ENCODE measurements at regions not wholly inside any gene's neighbourhood (a gene's known extent, or its start where the extent isn't known, plus 50 kb on each side); places are given as distances from the start of the nearest gene placed in this dataset.

- no peak overlapping the region for H4K91ac ChIP-seq (ENCODE audit: insufficient read depth, low read depth, low read length)
- no peak overlapping the region for H2AK9ac ChIP-seq (replicated peaks; ENCODE audit: low read depth, low read length, poor library complexity)
- H3K27me3 ChIP-seq (ENCODE audit: control insufficient read depth, insufficient read depth, low read length) = no peaks in the 10 kb centered on the region
- no peak overlapping the region for H3K4me3 ChIP-seq (ENCODE audit: insufficient read depth, low read depth, low read length)
- H3K4me1 ChIP-seq (ENCODE audit: control insufficient read depth, insufficient read depth, low read length) = no peaks in the 10 kb centered on the region
- peak; percentile 28 for DNase-seq
- no peak overlapping the region for H2BK5ac ChIP-seq (ENCODE audit: low read depth, low read length, poor library complexity, severe bottlenecking)
- no peak overlapping the region for H2AFZ ChIP-seq (replicated peaks; ENCODE audit: low read length, poor library complexity)
- H3K9ac ChIP-seq (ENCODE audit: low read depth, low read length) = no peak overlapping the region
- H3K79me1 ChIP-seq (ENCODE audit: low read depth in 1 of 2, low read length in 2 of 2) = no peaks in the 10 kb centered on the region
- no peak overlapping the region for H3K14ac ChIP-seq (replicated peaks; ENCODE audit: low read depth, low read length)
- no peak overlapping the region for H2BK20ac ChIP-seq (ENCODE audit: low read depth, low read length)
- no peaks in the 10 kb centered on the region for H3K36me3 ChIP-seq (ENCODE audit: control insufficient read depth, insufficient read depth, low read length)
- dilution Hi-C loops (cut with HindIII; ENCODE audit: low sequenced_read_pairs, unreplicated experiment) = no loop called here
- H3K4me2 ChIP-seq (ENCODE audit: low read depth, low read length) = no peak overlapping the region
- no peak overlapping the region for H2BK15ac ChIP-seq (ENCODE audit: low read depth, low read length)
- H3K56ac ChIP-seq (ENCODE audit: extremely low read depth, insufficient read depth, low read length) = no peak overlapping the region
- no peak overlapping the region for H4K5ac ChIP-seq (ENCODE audit: low read depth, low read length)
- ChIA-PET CTCF (interaction anchor here (0.7 to 2.4 kb wide), 5 partner anchors 10 to 858 kb away, joined by 3 to 10 read pairs (median 4); no protein-coding TSS in a partner anchor), POLR2A (ENCODE audit: unreplicated experiment) (no interaction called here)
- no peak overlapping the region for H2AK5ac ChIP-seq (ENCODE audit: low read depth, low read length)
- no peak overlapping the region for H4K8ac ChIP-seq (ENCODE audit: low read depth in 2 of 2, low read length in 2 of 2)
- intact Hi-C loops (cut with micrococcal nuclease) = loop anchor here (2.0 to 10.0 kb wide), 6 partner anchors 131 to 1433 kb away; no protein-coding TSS in a partner anchor
- ATAC-seq (ENCODE audit: low read depth) = peak; percentile 37; the same call in 1 of the 2 replicates
- no peaks in the 10 kb centered on the region for H3K9me3 ChIP-seq (ENCODE audit: control insufficient read depth, insufficient read depth, low read length)
- H3K18ac ChIP-seq (ENCODE audit: low read depth, low read length) = no peak overlapping the region
- no peaks in the 10 kb centered on the region for H3K9me1 ChIP-seq (ENCODE audit: insufficient read depth, low read length)
- BruUV-seq (replicated peaks) = no TSS peak
- in situ Hi-C loops (cut with MboI; ENCODE audit: low sequenced_read_pairs) = no loop called here
- no peaks in the 10 kb centered on the region for H4K20me1 ChIP-seq (ENCODE audit: insufficient read depth, low read length)
- TF ChIP-seq SMC3 (IDR thresholded peaks at IDR 0.05; ENCODE audit: low read depth, low read length) (peak; percentile 44), RAD21 (IDR thresholded peaks at IDR 0.05; ENCODE audit: low read length) (peak; percentile 49), MAFK (IDR thresholded peaks at IDR 0.05; ENCODE audit: low read depth, low read length) (no peak)
- TF ChIP-seq, protein P1, sequence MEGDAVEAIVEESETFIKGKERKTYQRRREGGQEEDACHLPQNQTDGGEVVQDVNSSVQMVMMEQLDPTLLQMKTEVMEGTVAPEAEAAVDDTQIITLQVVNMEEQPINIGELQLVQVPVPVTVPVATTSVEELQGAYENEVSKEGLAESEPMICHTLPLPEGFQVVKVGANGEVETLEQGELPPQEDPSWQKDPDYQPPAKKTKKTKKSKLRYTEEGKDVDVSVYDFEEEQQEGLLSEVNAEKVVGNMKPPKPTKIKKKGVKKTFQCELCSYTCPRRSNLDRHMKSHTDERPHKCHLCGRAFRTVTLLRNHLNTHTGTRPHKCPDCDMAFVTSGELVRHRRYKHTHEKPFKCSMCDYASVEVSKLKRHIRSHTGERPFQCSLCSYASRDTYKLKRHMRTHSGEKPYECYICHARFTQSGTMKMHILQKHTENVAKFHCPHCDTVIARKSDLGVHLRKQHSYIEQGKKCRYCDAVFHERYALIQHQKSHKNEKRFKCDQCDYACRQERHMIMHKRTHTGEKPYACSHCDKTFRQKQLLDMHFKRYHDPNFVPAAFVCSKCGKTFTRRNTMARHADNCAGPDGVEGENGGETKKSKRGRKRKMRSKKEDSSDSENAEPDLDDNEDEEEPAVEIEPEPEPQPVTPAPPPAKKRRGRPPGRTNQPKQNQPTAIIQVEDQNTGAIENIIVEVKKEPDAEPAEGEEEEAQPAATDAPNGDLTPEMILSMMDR (conservative IDR thresholded peaks at IDR 0.05; ENCODE audit: low read depth, low read length) = peak; percentile 51
- no peak overlapping the region for H3K27ac ChIP-seq (ENCODE audit: insufficient read depth, low read length)
- no peak overlapping the region for H3K4ac ChIP-seq (ENCODE audit: low read depth, low read length)
- H3K23ac ChIP-seq (ENCODE audit: low read depth, low read length) = no peak overlapping the region
- no CpG with 5 or more reads among the region's 1 CpG for WGBS, 2 experiments (ENCODE audit: extremely low coverage in 2 of 2, insufficient read length in 1 of 2)
- H2BK120ac ChIP-seq (ENCODE audit: low read depth, low read length) = no peak overlapping the region
Measured at GRCh38 chr3:148077318-148077923, 620.3 kb upstream of the AGTR1 start.

Measured in IMR-90 (cell line).